Lower leg skin (tissue), 4 donors: ENCODE measurements at regions not wholly inside any gene's neighbourhood (a gene's known extent, or its start where the extent isn't known, plus 50 kb on each side); places are given as distances from the start of the nearest gene placed in this dataset.

Source experiments
- DNase-seq, 2 donors: peaks; one replicate each; pipeline ENCODE4 v3.0.0-alpha.2; 2019; ENCODE audit warnings: low spot score in 2 of 2
- H3K4me3 ChIP-seq: fragments of 200-600 bp; sonication (generic); 2 replicates; pipeline ENCODE4 v1.5.1; 2017; ENCODE audit warnings: mild to moderate bottlenecking, low read depth; ENCODE audit not compliant: poor library complexity, severe bottlenecking
- CTCF ChIP-seq, 3 donors: fragments of 450-650 bp; IDR thresholded peaks; one replicate each; pipeline ENCODE4 v1.5.1; 2016; ENCODE audit warnings: antibody characterized with exemption in 3 of 3, mild to moderate bottlenecking in 3 of 3, moderate library complexity in 2 of 3
- POLR2A ChIP-seq, 2 donors: fragments of 450-650 bp; IDR thresholded peaks; one replicate each; pipeline ENCODE4 v1.6.1; 2016 to 2017; ENCODE audit warnings: antibody characterized with exemption in 2 of 2, mild to moderate bottlenecking in 1 of 2, moderate library complexity in 1 of 2
- WGBS, 2 donors: methylation state at CpG; one replicate each; pipeline ENCODE4 v1.1.5; 2018; 5-methylcytosine and 5-hydroxymethylcytosine counted together
- intact Hi-C: fragments of 100-400 bp; cut with DNase I; formaldehyde crosslinking; loops from one replicate; pipeline ENCODE4 v1.15.0; 2023; ENCODE audit warnings: low total_unique reads

- no peak for DNase-seq
Observed at GRCh38 chr9:4382722-4383317, 83.0 kb upstream of the GLIS3 start.

DNA sequence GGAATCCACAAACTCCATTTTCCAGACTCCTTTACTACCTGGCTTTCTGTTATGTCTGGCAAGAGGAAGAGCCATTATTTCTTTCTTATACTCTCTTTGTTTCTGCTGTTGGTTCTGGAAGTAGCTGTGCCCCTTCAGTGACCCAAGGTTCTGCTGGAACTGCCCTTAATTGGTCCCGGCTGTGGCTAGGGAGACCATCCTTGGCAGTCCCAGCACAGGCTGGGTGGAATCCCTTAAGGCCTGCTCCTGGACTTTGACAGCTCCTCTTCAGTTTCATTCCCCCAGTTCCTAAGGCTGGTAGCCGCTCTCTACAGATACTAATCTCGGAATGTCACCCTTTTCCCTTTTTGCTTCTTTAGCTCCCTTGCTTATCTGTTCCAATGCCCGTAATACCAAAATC, 81.9 kb upstream of the GLIS3 start:
- intact Hi-C loops: loop anchor here (5.0 kb wide), 1 partner anchor 226 kb away; no protein-coding TSS in a partner anchor
- WGBS, 2 donors: 78 to 79% methylated on average over 4 of the region's 4 CpGs
- no peak for DNase-seq
- no peak overlapping the region for H3K4me3 ChIP-seq
- TF ChIP-seq CTCF (IDR thresholded peaks at IDR 0.05) (no peak), POLR2A (IDR thresholded peaks at IDR 0.05) (no peak)

More at GRCh38 chr9:4382722-4383317, 83.0 kb upstream of the GLIS3 start:
- intact Hi-C loops: loop anchor here (5.0 kb wide), 1 partner anchor 224 kb away; no protein-coding TSS in a partner anchor
- TF ChIP-seq CTCF (IDR thresholded peaks at IDR 0.05) (no peak), POLR2A (IDR thresholded peaks at IDR 0.05) (no peak)
- 31 to 38% methylated on average over 4 of the region's 4 CpGs for WGBS, 2 donors
- H3K4me3 ChIP-seq: no peak overlapping the region

DNA sequence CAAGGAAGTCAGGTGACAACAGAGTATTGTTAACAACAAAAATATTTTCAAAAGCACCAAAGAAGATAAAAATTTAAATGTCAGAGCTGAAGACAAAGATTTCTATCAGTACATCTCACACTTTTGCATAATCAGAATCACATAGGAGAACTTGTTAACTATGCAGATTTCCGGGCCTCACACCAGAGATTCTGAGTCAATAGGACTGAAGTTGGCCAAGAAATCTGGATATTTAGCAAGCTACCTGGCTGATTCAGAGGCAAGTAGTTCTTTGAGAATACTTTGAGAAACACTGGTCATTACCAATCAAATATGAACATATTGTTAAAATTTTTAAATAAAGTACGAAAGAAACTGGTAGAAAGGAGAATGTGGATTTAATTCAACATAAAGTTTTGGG, 80.5 kb upstream of the GLIS3 start:
- WGBS, 2 donors: 89 to 97% methylated on average over 2 of the region's 2 CpGs
- no peak for DNase-seq
- TF ChIP-seq POLR2A (IDR thresholded peaks at IDR 0.05) (no peak), CTCF (IDR thresholded peaks at IDR 0.05) (no peak)
- intact Hi-C loops: loop anchor here (5.0 kb wide), 1 partner anchor 227 kb away; no protein-coding TSS in a partner anchor
- no peak overlapping the region for H3K4me3 ChIP-seq

- no peak for TF ChIP-seq POLR2A (IDR thresholded peaks at IDR 0.05)
- no peak for TF ChIP-seq CTCF (IDR thresholded peaks at IDR 0.05)
- WGBS, 2 donors: 37 to 45% methylated on average over 7 of the region's 7 CpGs
- DNase-seq: no peak
- intact Hi-C loops: no loop called here
- H3K4me3 ChIP-seq: no peak overlapping the region
Observed at GRCh38 chr9:4375424-4376200, 75.7 kb upstream of the GLIS3 start.

GRCh38 chr9:4371108-4371507, 71.2 kb upstream of the GLIS3 start:
- DNase-seq: no peak
- no peak overlapping the region for H3K4me3 ChIP-seq
- WGBS, 2 donors: 61 to 66% methylated on average over 5 of the region's 5 CpGs
- TF ChIP-seq CTCF (IDR thresholded peaks at IDR 0.05) (no peak), POLR2A (IDR thresholded peaks at IDR 0.05) (no peak)
- intact Hi-C loops: no loop called here
